ENCODE measurements at regions not wholly inside any gene's neighbourhood (a gene's known extent, or its start where the extent isn't known, plus 50 kb on each side); places are given as distances from the start of the nearest gene placed in this dataset.

DNA sequence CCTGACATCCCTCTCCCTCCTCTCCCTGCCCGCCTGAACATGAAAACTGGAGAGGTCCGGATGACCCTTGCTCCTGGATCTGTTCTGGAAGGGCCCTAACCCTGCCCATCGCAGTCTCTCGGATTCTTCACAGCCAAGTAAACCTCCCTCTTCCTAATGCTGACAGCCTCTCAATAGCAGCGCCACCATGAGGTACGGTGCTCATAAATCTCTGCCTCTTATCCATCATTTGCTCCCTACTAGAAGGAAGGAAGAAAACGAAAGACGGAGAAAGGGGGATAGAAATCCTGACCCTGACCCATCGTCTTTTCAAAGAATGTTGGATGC is 257.9 kb downstream of the BCL11A start:
- Histone ChIP-seq H3K36me3 (ENCODE audit: control insufficient read depth in 2 of 4, insufficient read depth in 4 of 4, low read length in 3 of 4) (no peaks in the 10 kb centered on the region), H2BK12ac (ENCODE audit: low read depth, low read length) (no peak overlapping the region), H3K23me2 (ENCODE audit: low read depth, low read length) (no peaks in the 10 kb centered on the region), H4K5ac (ENCODE audit: insufficient read length, low read depth, low read length) (no peak overlapping the region), H3K23ac (ENCODE audit: insufficient read length) (no peak overlapping the region), H2AK5ac (ENCODE audit: low read depth, low read length) (no peak overlapping the region), H3K27me3 (replicated peaks in 1 of 4; ENCODE audit: control insufficient read depth in 3 of 4, extremely low read depth in 1 of 4, insufficient read depth in 3 of 4, low read length in 3 of 4) (peaks cover 0 to 6% (median 0%) of the 10 kb centered on the region in 4 experiments; a peak in 2 of 7 replicates), H4K8ac (ENCODE audit: extremely low read depth, insufficient read depth, low read length) (no peak overlapping the region), H3K4me1 (replicated peaks in 1 of 4; ENCODE audit: control insufficient read depth in 3 of 4, insufficient read depth in 4 of 4, low read length in 3 of 4) (peaks cover 0 to 6% (median 2%) of the 10 kb centered on the region in 4 experiments; a peak in 3 of 7 replicates), H2BK15ac (ENCODE audit: low read length) (no peak overlapping the region), H2AFZ (ENCODE audit: low read length) (no peak overlapping the region), H3K14ac (ENCODE audit: insufficient read length) (no peak overlapping the region), H3K18ac (ENCODE audit: extremely low read depth, low read length) (no peak overlapping the region), H3K4ac (replicated peaks; ENCODE audit: insufficient read length, low read depth, low read length) (no peak overlapping the region), H3K56ac (replicated peaks; ENCODE audit: insufficient read length, low read depth, low read length) (no peak overlapping the region), H3K4me3 (ENCODE audit: extremely low read depth in 1 of 4, insufficient read depth in 2 of 4, low read depth in 3 of 4, low read length in 4 of 4) (no peak overlapping the region), H3K27ac (ENCODE audit: low read depth, low read length) (no peak overlapping the region), H3K79me2 (ENCODE audit: control insufficient read depth in 1 of 2, insufficient read depth in 2 of 2, low read length in 2 of 2) (no peaks in the 10 kb centered on the region), H2BK5ac (ENCODE audit: low read depth, low read length) (no peak overlapping the region), H2BK120ac (replicated peaks; ENCODE audit: low read depth, low read length) (no peak overlapping the region), H3K9ac (replicated peaks in 1 of 4; ENCODE audit: extremely low read depth in 1 of 4, low read depth in 3 of 4, low read length in 3 of 4) (no peak overlapping the region), H3K9me3 (ENCODE audit: insufficient read depth in 2 of 2, low read depth in 1 of 2, low read length in 1 of 2) (no peaks in the 10 kb centered on the region), H4K20me1 (replicated peaks in 1 of 2; ENCODE audit: control insufficient read depth in 1 of 2, insufficient read depth in 2 of 2, low read length in 2 of 2) (no peaks in the 10 kb centered on the region), H3K79me1 (ENCODE audit: low read depth, low read length) (no peaks in the 10 kb centered on the region), H2BK20ac (ENCODE audit: low read length) (no peak overlapping the region), H4K91ac (replicated peaks; ENCODE audit: insufficient read length, low read length) (no peak overlapping the region), H3K4me2 (ENCODE audit: insufficient read depth in 1 of 2, low read depth in 2 of 2, low read length in 2 of 2) (no peak overlapping the region)
- DNase-seq (ENCODE audit: low read depth in 1 of 2, low spot score in 2 of 2) (no peak), FAIRE-seq (no peak)
- no peak for TF ChIP-seq TAF1 (IDR thresholded peaks at IDR 0.05; ENCODE audit: low read depth, low read length)
- no peak for TF ChIP-seq EGR1 (IDR thresholded peaks at IDR 0.05; ENCODE audit: borderline replicate concordance, low read depth, low read length)
- TF ChIP-seq GTF2F1 (IDR thresholded peaks at IDR 0.05; ENCODE audit: borderline replicate concordance, low read depth, low read length), result no peak
- TF ChIP-seq, protein P1, sequence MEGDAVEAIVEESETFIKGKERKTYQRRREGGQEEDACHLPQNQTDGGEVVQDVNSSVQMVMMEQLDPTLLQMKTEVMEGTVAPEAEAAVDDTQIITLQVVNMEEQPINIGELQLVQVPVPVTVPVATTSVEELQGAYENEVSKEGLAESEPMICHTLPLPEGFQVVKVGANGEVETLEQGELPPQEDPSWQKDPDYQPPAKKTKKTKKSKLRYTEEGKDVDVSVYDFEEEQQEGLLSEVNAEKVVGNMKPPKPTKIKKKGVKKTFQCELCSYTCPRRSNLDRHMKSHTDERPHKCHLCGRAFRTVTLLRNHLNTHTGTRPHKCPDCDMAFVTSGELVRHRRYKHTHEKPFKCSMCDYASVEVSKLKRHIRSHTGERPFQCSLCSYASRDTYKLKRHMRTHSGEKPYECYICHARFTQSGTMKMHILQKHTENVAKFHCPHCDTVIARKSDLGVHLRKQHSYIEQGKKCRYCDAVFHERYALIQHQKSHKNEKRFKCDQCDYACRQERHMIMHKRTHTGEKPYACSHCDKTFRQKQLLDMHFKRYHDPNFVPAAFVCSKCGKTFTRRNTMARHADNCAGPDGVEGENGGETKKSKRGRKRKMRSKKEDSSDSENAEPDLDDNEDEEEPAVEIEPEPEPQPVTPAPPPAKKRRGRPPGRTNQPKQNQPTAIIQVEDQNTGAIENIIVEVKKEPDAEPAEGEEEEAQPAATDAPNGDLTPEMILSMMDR (IDR thresholded peaks at IDR 0.05; ENCODE audit: control extremely low read depth in 1 of 3, insufficient read depth in 1 of 3, low read depth in 1 of 3, low read length in 3 of 3), result peak in 2 of 3 experiments; percentile 36 to 61; a peak in 3 of 4 replicates
- no peak for TF ChIP-seq PHF8 (conservative IDR thresholded peaks at IDR 0.05; ENCODE audit: low read depth, low read length)
- TF ChIP-seq RAD21 (IDR thresholded peaks at IDR 0.05 in 1 of 2, conservative IDR thresholded peaks at IDR 0.05 in 1 of 2; ENCODE audit: low read depth in 2 of 2, low read length in 2 of 2), result peak; percentile 50 to 57
- TF ChIP-seq KDM1A (IDR thresholded peaks at IDR 0.05; ENCODE audit: borderline replicate concordance, low read length), result no peak
- no peak for TF ChIP-seq CTBP2 (IDR thresholded peaks at IDR 0.05; ENCODE audit: borderline replicate concordance, insufficient read depth, insufficient read length, low read length)
- TF ChIP-seq SIX5 (IDR thresholded peaks at IDR 0.05; ENCODE audit: low read depth, low read length), result no peak
- no peak for TF ChIP-seq SAP30 (IDR thresholded peaks at IDR 0.05; ENCODE audit: insufficient read depth, insufficient replicate concordance, low read length)
- TF ChIP-seq, protein P2, sequence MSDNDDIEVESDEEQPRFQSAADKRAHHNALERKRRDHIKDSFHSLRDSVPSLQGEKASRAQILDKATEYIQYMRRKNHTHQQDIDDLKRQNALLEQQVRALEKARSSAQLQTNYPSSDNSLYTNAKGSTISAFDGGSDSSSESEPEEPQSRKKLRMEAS (IDR thresholded peaks at IDR 0.05), result 0 out of 2 replicates have a peak, but pooled peaks have one; percentile 28
- POLR2A ChIA-PET (ENCODE audit: partially characterized antibody), result no interaction called here
- CTCF ChIA-PET (ENCODE audit: partially characterized antibody), result interaction anchor here (1.0 to 1.9 kb wide), 5 partner anchors 18 to 287 kb away, joined by 3 to 8 read pairs (median 4); no protein-coding TSS in a partner anchor
- 69% methylated on average over 9 of the region's 9 CpGs; no CpG with 5 or more reads in 1 of the 2 experiments for WGBS, 2 experiments (ENCODE audit: extremely low coverage in 1 of 2, insufficient coverage in 1 of 2, insufficient read length in 1 of 2, insufficient replicate concordance in 2 of 2, low coverage in 1 of 2, low lambda C conversion rate in 2 of 2, missing lambda C conversion rate in 1 of 2)
